ENCODE measurements at regions not wholly inside any gene's neighbourhood (a gene's known extent, or its start where the extent isn't known, plus 50 kb on each side); places are given as distances from the start of the nearest gene placed in this dataset.

DNA sequence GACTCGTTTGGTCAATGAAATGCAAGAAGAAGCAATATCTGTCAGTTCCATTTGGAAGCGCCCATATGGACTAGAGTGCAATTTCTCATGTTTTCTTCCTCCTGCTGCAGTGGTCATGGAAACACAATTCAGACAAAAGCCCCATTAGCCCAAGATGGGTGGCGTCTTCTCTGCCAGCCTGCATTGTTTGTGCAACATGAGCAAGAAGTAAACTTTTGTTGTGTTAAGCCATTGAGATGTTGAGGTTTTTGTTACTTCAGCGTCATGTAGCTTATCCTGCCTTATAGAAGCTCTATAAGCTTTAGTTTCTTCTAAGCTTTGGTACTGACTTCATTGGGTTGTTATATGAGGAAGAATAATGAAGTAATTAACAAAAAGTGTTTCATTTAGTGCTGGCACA, 137.4 kb downstream of the NPIPB5 start:
- intact Hi-C loops (cut with micrococcal nuclease), result no loop called here
- Histone ChIP-seq H3K9me3 (replicated peaks; ENCODE audit: control insufficient read depth, insufficient read depth, low read length) (no peaks in the 10 kb centered on the region), H3K79me2 (ENCODE audit: control insufficient read depth, insufficient read depth, low read length) (no peaks in the 10 kb centered on the region), H3K27ac (ENCODE audit: insufficient read depth, low read depth, low read length) (no peak overlapping the region), H3K9me1 (replicated peaks; ENCODE audit: control insufficient read depth, extremely low read depth, insufficient read depth, low read length) (no peaks in the 10 kb centered on the region), H2AFZ (ENCODE audit: low read depth, low read length) (no peak overlapping the region), H3K36me3 (ENCODE audit: control insufficient read depth in 2 of 2, extremely low read depth in 1 of 2, insufficient read depth in 2 of 2, low read length in 2 of 2) (no peaks in the 10 kb centered on the region), H3K27me3 (ENCODE audit: control insufficient read depth in 2 of 2, insufficient read depth in 2 of 2, low read length in 2 of 2) (peaks cover 5 to 25% of the 10 kb centered on the region in 2 experiments), H3K4me3 (replicated peaks in 1 of 3; ENCODE audit: insufficient read depth in 1 of 3, low read depth in 1 of 3, low read length in 3 of 3) (no peak overlapping the region), H3K4me2 (ENCODE audit: insufficient read depth, low read length) (no peak overlapping the region), H3K9ac (replicated peaks; ENCODE audit: extremely low read depth, insufficient read depth, low read length) (no peak overlapping the region), H4K20me1 (replicated peaks; ENCODE audit: control insufficient read depth, extremely low read depth, insufficient read depth, low read length) (no peaks in the 10 kb centered on the region), H3K4me1 (ENCODE audit: control insufficient read depth, extremely low read depth, insufficient read depth, low read length) (no peaks in the 10 kb centered on the region)
- DNase-seq (ENCODE audit: low read depth, low spot score) (no peak), FAIRE-seq (no peak)
- ChIA-PET CTCF (no interaction called here), POLR2A (no interaction called here)
- dilution Hi-C loops (cut with MboI; ENCODE audit: extremely low pct_ligation_motif_present, low sequenced_read_pairs), result no loop called here
- no TSS peak for BruUV-seq (replicated peaks)
- TF ChIP-seq JUN (IDR thresholded peaks at IDR 0.05; ENCODE audit: borderline replicate concordance, insufficient read depth, insufficient read length, low read depth) (no peak), GATA2 (IDR thresholded peaks at IDR 0.05; ENCODE audit: insufficient read depth, insufficient read length, low read depth, low read length) (no peak), FOS (IDR thresholded peaks at IDR 0.05; ENCODE audit: borderline replicate concordance, insufficient read depth, low read length) (no peak), POLR2AphosphoS5 (IDR thresholded peaks at IDR 0.05; ENCODE audit: insufficient read depth, low read depth, low read length) (no peak), POLR2A (IDR thresholded peaks at IDR 0.05; ENCODE audit: low read depth, low read length) (no peak), EZH2 (IDR thresholded peaks at IDR 0.05; ENCODE audit: borderline replicate concordance, low read depth, low read length, severe bottlenecking) (no peak), MYC (IDR thresholded peaks at IDR 0.05; ENCODE audit: low read depth, low read length) (no peak)
- TF ChIP-seq, protein P1, sequence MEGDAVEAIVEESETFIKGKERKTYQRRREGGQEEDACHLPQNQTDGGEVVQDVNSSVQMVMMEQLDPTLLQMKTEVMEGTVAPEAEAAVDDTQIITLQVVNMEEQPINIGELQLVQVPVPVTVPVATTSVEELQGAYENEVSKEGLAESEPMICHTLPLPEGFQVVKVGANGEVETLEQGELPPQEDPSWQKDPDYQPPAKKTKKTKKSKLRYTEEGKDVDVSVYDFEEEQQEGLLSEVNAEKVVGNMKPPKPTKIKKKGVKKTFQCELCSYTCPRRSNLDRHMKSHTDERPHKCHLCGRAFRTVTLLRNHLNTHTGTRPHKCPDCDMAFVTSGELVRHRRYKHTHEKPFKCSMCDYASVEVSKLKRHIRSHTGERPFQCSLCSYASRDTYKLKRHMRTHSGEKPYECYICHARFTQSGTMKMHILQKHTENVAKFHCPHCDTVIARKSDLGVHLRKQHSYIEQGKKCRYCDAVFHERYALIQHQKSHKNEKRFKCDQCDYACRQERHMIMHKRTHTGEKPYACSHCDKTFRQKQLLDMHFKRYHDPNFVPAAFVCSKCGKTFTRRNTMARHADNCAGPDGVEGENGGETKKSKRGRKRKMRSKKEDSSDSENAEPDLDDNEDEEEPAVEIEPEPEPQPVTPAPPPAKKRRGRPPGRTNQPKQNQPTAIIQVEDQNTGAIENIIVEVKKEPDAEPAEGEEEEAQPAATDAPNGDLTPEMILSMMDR (IDR thresholded peaks at IDR 0.05; ENCODE audit: extremely low read depth in 1 of 2, insufficient read depth in 1 of 2, low read depth in 1 of 2, low read length in 2 of 2), result no peak
- TF ChIP-seq, protein P2, sequence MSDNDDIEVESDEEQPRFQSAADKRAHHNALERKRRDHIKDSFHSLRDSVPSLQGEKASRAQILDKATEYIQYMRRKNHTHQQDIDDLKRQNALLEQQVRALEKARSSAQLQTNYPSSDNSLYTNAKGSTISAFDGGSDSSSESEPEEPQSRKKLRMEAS (IDR thresholded peaks at IDR 0.05; ENCODE audit: insufficient read depth, insufficient read length), result no peak

Data from endothelial cell of umbilical vein (primary cell).